NB4 (cell line): ENCODE measurements at regions not wholly inside any gene's neighbourhood (a gene's known extent, or its start where the extent isn't known, plus 50 kb on each side); places are given as distances from the start of the nearest gene placed in this dataset.

Source experiments
- DNase-seq: peaks from one replicate; pipeline ENCODE4 v3.0.0; 2010; ENCODE audit warnings: low read depth
- H3K4me3 ChIP-seq: one replicate; pipeline ENCODE4 v1.5.1; 2011; ENCODE audit warnings: mild to moderate bottlenecking, low read depth, low read length, moderate library complexity
- CTCF ChIP-seq: IDR thresholded peaks from one replicate; pipeline ENCODE4 v1.5.1; 2012; ENCODE audit warnings: low read depth, low read length
- MAX ChIP-seq: IDR thresholded peaks from 2 replicates; pipeline ENCODE4 v1.6.1; 2011; ENCODE audit warnings: low read depth, low read length
- MYC ChIP-seq: IDR thresholded peaks from 2 replicates; pipeline ENCODE4 v1.6.1; 2011; ENCODE audit warnings: low read depth, low read length
- POLR2A ChIP-seq: IDR thresholded peaks from 2 replicates; pipeline ENCODE4 v1.6.1; 2011; ENCODE audit warnings: mild to moderate bottlenecking; ENCODE audit not compliant: insufficient read length; ENCODE audit errors: extremely low read depth

GRCh38 chr11:119845305-119845704 lies 116.3 kb upstream of the NECTIN1 start:
- no peak overlapping the region for H3K4me3 ChIP-seq
- TF ChIP-seq MAX (no peak), POLR2A (no peak)
- DNase-seq, result no peak

GRCh38 chr11:119844808-119845207 lies 115.8 kb upstream of the NECTIN1 start:
- TF ChIP-seq MAX (no peak), MYC (no peak), POLR2A (no peak), CTCF (no peak)
- H3K4me3 ChIP-seq, result no peak overlapping the region
- no peak for DNase-seq

- no peak overlapping the region for H3K4me3 ChIP-seq
- DNase-seq, result no peak
- TF ChIP-seq POLR2A, result no peak
- no peak for TF ChIP-seq MAX
- no peak for TF ChIP-seq MYC
- no peak for TF ChIP-seq CTCF
These were observed 114.9 kb upstream of the NECTIN1 start for GRCh38 chr11:119843877-119844276.

GRCh38 chr11:119842731-119843130 lies 113.7 kb upstream of the NECTIN1 start:
- TF ChIP-seq MYC, result no peak
- no peak for TF ChIP-seq MAX
- TF ChIP-seq POLR2A, result no peak
- no peak for TF ChIP-seq CTCF
- no peak for DNase-seq
- H3K4me3 ChIP-seq, result no peak overlapping the region

GRCh38 chr11:119839476-119840133 lies 110.6 kb upstream of the NECTIN1 start:
- TF ChIP-seq POLR2A, result no peak
- no peak for TF ChIP-seq MAX
- TF ChIP-seq MYC, result no peak
- TF ChIP-seq CTCF, result no peak
- no peak for DNase-seq
- H3K4me3 ChIP-seq, result no peak overlapping the region

- TF ChIP-seq MYC (no peak), POLR2A (no peak), CTCF (no peak), MAX (no peak)
- H3K4me3 ChIP-seq, result no peak overlapping the region
- no peak for DNase-seq
These were observed 106.8 kb upstream of the NECTIN1 start for GRCh38 chr11:119835753-119836152.
